Transverse colon (tissue), 4 donors: ENCODE measurements at regions not wholly inside any gene's neighbourhood (a gene's known extent, or its start where the extent isn't known, plus 50 kb on each side); places are given as distances from the start of the nearest gene placed in this dataset.
"Not testable (repeated sequence)": the region's sequence is repeated elsewhere in the genome, so short reads cannot be mapped to it uniquely, and the experiment has no call there.

Source experiments
- DNase-seq: peaks from one replicate; pipeline ENCODE4 v3.0.0-alpha.2; 2019
- H3K27ac ChIP-seq, 4 donors: fragments of 200-600 bp; sonication (generic); 2 replicates each; pipeline ENCODE4 v1.5.1; 2016 to 2018; ENCODE audit warnings: inconsistent platforms in 4 of 4
- H3K27me3 ChIP-seq: fragments of 200-600 bp; sonication (generic); 2 replicates; pipeline ENCODE4 v1.5.1; 2017; ENCODE audit warnings: inconsistent platforms
- H3K36me3 ChIP-seq, 4 donors: fragments of 200-600 bp; sonication (generic); 2 replicates each; pipeline ENCODE4 v1.5.1; 2017 to 2019; ENCODE audit warnings: inconsistent platforms in 4 of 4
- H3K4me1 ChIP-seq, 4 donors: fragments of 200-600 bp; sonication (generic); 2 replicates each; pipeline ENCODE4 v1.5.1; 2017 to 2020; ENCODE audit warnings: inconsistent platforms in 4 of 4
- H3K4me3 ChIP-seq, 4 donors: fragments of 200-600 bp; sonication (generic); 1 replicate in 1 of 4; 2 replicates in 3 of 4; pipeline versions ENCODE4 v1.5.1 to v1.6.1; 2017 to 2019; ENCODE audit warnings: inconsistent platforms in 4 of 4
- H3K9me3 ChIP-seq, 2 donors: fragments of 200-600 bp; sonication (generic); 2 replicates each; pipeline ENCODE4 v1.5.1; 2017 to 2019; ENCODE audit warnings: inconsistent platforms in 2 of 2
- CTCF ChIP-seq, 5 experiments: fragments of 200-600 bp in 3 of 5; fragments of 450-650 bp in 2 of 5; sonication (generic) in 3 of 5; IDR thresholded peaks; 1 replicate in 2 of 5; 2 replicates in 3 of 5; pipeline ENCODE4 v1.5.1; 2016 to 2017; ENCODE audit warnings: antibody characterized with exemption in 5 of 5, inconsistent platforms in 3 of 5, mild to moderate bottlenecking in 2 of 5, moderate library complexity in 1 of 5
- POLR2A ChIP-seq: fragments of 450-650 bp; IDR thresholded peaks from one replicate; pipeline ENCODE4 v1.6.1; 2016; ENCODE audit warnings: antibody characterized with exemption, mild to moderate bottlenecking, moderate library complexity
- POLR2AphosphoS5 ChIP-seq, 3 donors: sonication (generic); formaldehyde crosslinking; IDR thresholded peaks; one replicate each; pipeline ENCODE4 v1.6.1; 2016; ENCODE audit warnings: antibody characterized with exemption in 3 of 3
- WGBS, 2 donors: methylation state at CpG; one replicate each; pipeline ENCODE4 v1.1.5; 2018; ENCODE audit warnings: low coverage in 1 of 2; 5-methylcytosine and 5-hydroxymethylcytosine counted together
- in situ Hi-C, 4 donors: fragments of 200-750 bp; cut with MboI; loops; one replicate each; pipeline versions ENCODE4 v1.15.0 to v1.15.1; 2017; ENCODE audit warnings: low sequenced_read_pairs in 3 of 4, low pct_ligation_motif_present in 1 of 4, low pct_unique_long_range_greater_than_20kb in 1 of 4
- intact Hi-C: fragments of 100-400 bp; cut with DNase I; formaldehyde crosslinking; loops from one replicate; pipeline ENCODE4 v1.15.1; 2023; ENCODE audit warnings: low total_unique reads

- H3K9me3 ChIP-seq, in situ Hi-C loops, intact Hi-C loops, H3K27me3 ChIP-seq, H3K36me3 ChIP-seq, H3K27ac ChIP-seq, H3K4me1 ChIP-seq, H3K4me3 ChIP-seq: not testable (repeated sequence)
- 0% methylated on average over 2 of the region's 2 CpGs; no CpG with 5 or more reads in 1 of the 2 donors for WGBS, 2 donors
- TF ChIP-seq CTCF (IDR thresholded peaks at IDR 0.05) = peak in 3 of 5 experiments; percentile 57 to 59 (median 58)
- DNase-seq = peak; percentile 91
These were observed 129.6 kb downstream of the NBPF8 start for GRCh38 chr1:120544434-120544833.

GRCh38 chr1:120550335-120550734, 135.5 kb downstream of the NBPF8 start:
- not testable (repeated sequence) for H3K27ac ChIP-seq
- 86% methylated on average over 1 of the region's 2 CpGs; no CpG with 5 or more reads in 1 of the 2 donors for WGBS, 2 donors

GRCh38 chr1:120552190-120552589, 137.4 kb downstream of the NBPF8 start:
- intact Hi-C loops, H3K9me3 ChIP-seq, DNase-seq, in situ Hi-C loops, H3K27me3 ChIP-seq, H3K4me3 ChIP-seq, H3K27ac ChIP-seq, H3K36me3 ChIP-seq, H3K4me1 ChIP-seq: not testable (repeated sequence)

More at GRCh38 chr1:120550335-120550734, 135.5 kb downstream of the NBPF8 start:
- DNase-seq, in situ Hi-C loops, H3K27me3 ChIP-seq, H3K4me1 ChIP-seq, H3K9me3 ChIP-seq, H3K4me3 ChIP-seq, H3K36me3 ChIP-seq, intact Hi-C loops: not testable (repeated sequence)

- H3K36me3 ChIP-seq, H3K27me3 ChIP-seq, in situ Hi-C loops, H3K9me3 ChIP-seq, H3K4me1 ChIP-seq, intact Hi-C loops: not testable (repeated sequence)
- DNase-seq = peak; percentile 16
- 0% methylated on average over 12 of the region's 46 CpGs; no CpG with 5 or more reads in 1 of the 2 donors for WGBS, 2 donors
- peak overlapping the region; percentile 77 to 83 (median 83) for H3K27ac ChIP-seq
- peak overlapping the region; percentile 9 to 59 (median 50) for H3K4me3 ChIP-seq
These were observed 142.9 kb downstream of the NBPF8 start for GRCh38 chr1:120557605-120558302.

- H3K36me3 ChIP-seq, H3K27me3 ChIP-seq, H3K9me3 ChIP-seq, H3K4me1 ChIP-seq, in situ Hi-C loops, intact Hi-C loops: not testable (repeated sequence)
- whole genome bisulfite sequencing, 2 donors = 0% methylated on average over 4 of the region's 72 CpGs; no CpG with 5 or more reads in 1 of the 2 donors
- TF ChIP-seq POLR2AphosphoS5 (IDR thresholded peaks at IDR 0.05) = peak in 1 of 3 donors; percentile 23
- peak; percentile 25 for TF ChIP-seq POLR2A
- peak; percentile 78 for DNase-seq
- peak overlapping the region; percentile 34 to 59 (median 50) for H3K4me3 ChIP-seq
- peak overlapping the region; percentile 77 to 83 (median 83) for H3K27ac ChIP-seq
These were observed 143.6 kb downstream of the NBPF8 start for GRCh38 chr1:120558303-120559060.

GRCh38 chr1:120561767-120562166, 146.9 kb downstream of the NBPF8 start:
- H3K4me1 ChIP-seq, H3K36me3 ChIP-seq, DNase-seq, H3K9me3 ChIP-seq, in situ Hi-C loops, H3K27me3 ChIP-seq, intact Hi-C loops, H3K4me3 ChIP-seq, H3K27ac ChIP-seq: not testable (repeated sequence)
- 80 to 100% methylated on average over 1 to 3 of the region's 3 CpGs for WGBS, 2 donors

GRCh38 chr1:120565396-120565795, 150.6 kb downstream of the NBPF8 start:
- no CpG with 5 or more reads among the region's 1 CpG for WGBS, 2 donors

GRCh38 chr1:120567620-120568019, 152.8 kb downstream of the NBPF8 start:
- DNase-seq, H3K27me3 ChIP-seq, H3K27ac ChIP-seq, in situ Hi-C loops, H3K36me3 ChIP-seq, H3K4me1 ChIP-seq, H3K9me3 ChIP-seq, H3K4me3 ChIP-seq, intact Hi-C loops: not testable (repeated sequence)
- WGBS, 2 donors = no CpG with 5 or more reads among the region's 3 CpGs

More at GRCh38 chr1:120565396-120565795, 150.6 kb downstream of the NBPF8 start:
- H3K36me3 ChIP-seq, DNase-seq, H3K4me1 ChIP-seq, H3K9me3 ChIP-seq, in situ Hi-C loops, H3K27me3 ChIP-seq, H3K4me3 ChIP-seq, intact Hi-C loops, H3K27ac ChIP-seq: not testable (repeated sequence)

- H3K4me3 ChIP-seq, DNase-seq, H3K4me1 ChIP-seq, H3K27ac ChIP-seq, in situ Hi-C loops, H3K27me3 ChIP-seq, intact Hi-C loops, H3K36me3 ChIP-seq, H3K9me3 ChIP-seq: not testable (repeated sequence)
- no CpG with 5 or more reads among the region's 1 CpG for WGBS, 2 donors
These were observed 148.5 kb upstream of the NBPF26 start for GRCh38 chr1:120575201-120575600.
